ENCODE measurements at regions not wholly inside any gene's neighbourhood (a gene's known extent, or its start where the extent isn't known, plus 50 kb on each side); places are given as distances from the start of the nearest gene placed in this dataset.

GRCh38 chr10:10513067-10513466 lies 504.6 kb upstream of the CELF2 start:
- Histone ChIP-seq H3K36me3 (no peaks in the 10 kb centered on the region), H3K4me3 (no peak overlapping the region), H3K27ac (no peak overlapping the region), H3K9me3 (no peaks in the 10 kb centered on the region), H3K4me1 (no peaks in the 10 kb centered on the region), H3K27me3 (ENCODE audit: low read depth) (no peaks in the 10 kb centered on the region)
- intact Hi-C loops (cut with DNase I), result no loop called here
- DNase-seq (no peak), ATAC-seq (no peak)
- TF ChIP-seq, protein P1, sequence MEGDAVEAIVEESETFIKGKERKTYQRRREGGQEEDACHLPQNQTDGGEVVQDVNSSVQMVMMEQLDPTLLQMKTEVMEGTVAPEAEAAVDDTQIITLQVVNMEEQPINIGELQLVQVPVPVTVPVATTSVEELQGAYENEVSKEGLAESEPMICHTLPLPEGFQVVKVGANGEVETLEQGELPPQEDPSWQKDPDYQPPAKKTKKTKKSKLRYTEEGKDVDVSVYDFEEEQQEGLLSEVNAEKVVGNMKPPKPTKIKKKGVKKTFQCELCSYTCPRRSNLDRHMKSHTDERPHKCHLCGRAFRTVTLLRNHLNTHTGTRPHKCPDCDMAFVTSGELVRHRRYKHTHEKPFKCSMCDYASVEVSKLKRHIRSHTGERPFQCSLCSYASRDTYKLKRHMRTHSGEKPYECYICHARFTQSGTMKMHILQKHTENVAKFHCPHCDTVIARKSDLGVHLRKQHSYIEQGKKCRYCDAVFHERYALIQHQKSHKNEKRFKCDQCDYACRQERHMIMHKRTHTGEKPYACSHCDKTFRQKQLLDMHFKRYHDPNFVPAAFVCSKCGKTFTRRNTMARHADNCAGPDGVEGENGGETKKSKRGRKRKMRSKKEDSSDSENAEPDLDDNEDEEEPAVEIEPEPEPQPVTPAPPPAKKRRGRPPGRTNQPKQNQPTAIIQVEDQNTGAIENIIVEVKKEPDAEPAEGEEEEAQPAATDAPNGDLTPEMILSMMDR (IDR thresholded peaks at IDR 0.05), result no peak

GRCh38 chr10:10513898-10514297 lies 503.8 kb upstream of the CELF2 start:
- no peaks in the 10 kb centered on the region for H3K9me3 ChIP-seq
- no peak for DNase-seq
- intact Hi-C loops (cut with DNase I), result no loop called here
- H3K27ac ChIP-seq, result no peak overlapping the region
- TF ChIP-seq, protein P1 (IDR thresholded peaks at IDR 0.05), result no peak
- H3K4me3 ChIP-seq, result no peak overlapping the region
- no peaks in the 10 kb centered on the region for H3K36me3 ChIP-seq
- H3K27me3 ChIP-seq (ENCODE audit: low read depth), result no peaks in the 10 kb centered on the region
- no peaks in the 10 kb centered on the region for H3K4me1 ChIP-seq
- no peak for ATAC-seq

- no peaks in the 10 kb centered on the region for H3K4me1 ChIP-seq
- H3K27ac ChIP-seq, result no peak overlapping the region
- no peaks in the 10 kb centered on the region for H3K36me3 ChIP-seq
- ATAC-seq (no peak), DNase-seq (no peak)
- intact Hi-C loops (cut with DNase I), result no loop called here
- TF ChIP-seq, protein P1 (IDR thresholded peaks at IDR 0.05), result no peak
- H3K4me3 ChIP-seq, result no peak overlapping the region
- no peaks in the 10 kb centered on the region for H3K9me3 ChIP-seq
- no peaks in the 10 kb centered on the region for H3K27me3 ChIP-seq (ENCODE audit: low read depth)
Observed at GRCh38 chr10:10514797-10515196, 502.9 kb upstream of the CELF2 start.

DNA sequence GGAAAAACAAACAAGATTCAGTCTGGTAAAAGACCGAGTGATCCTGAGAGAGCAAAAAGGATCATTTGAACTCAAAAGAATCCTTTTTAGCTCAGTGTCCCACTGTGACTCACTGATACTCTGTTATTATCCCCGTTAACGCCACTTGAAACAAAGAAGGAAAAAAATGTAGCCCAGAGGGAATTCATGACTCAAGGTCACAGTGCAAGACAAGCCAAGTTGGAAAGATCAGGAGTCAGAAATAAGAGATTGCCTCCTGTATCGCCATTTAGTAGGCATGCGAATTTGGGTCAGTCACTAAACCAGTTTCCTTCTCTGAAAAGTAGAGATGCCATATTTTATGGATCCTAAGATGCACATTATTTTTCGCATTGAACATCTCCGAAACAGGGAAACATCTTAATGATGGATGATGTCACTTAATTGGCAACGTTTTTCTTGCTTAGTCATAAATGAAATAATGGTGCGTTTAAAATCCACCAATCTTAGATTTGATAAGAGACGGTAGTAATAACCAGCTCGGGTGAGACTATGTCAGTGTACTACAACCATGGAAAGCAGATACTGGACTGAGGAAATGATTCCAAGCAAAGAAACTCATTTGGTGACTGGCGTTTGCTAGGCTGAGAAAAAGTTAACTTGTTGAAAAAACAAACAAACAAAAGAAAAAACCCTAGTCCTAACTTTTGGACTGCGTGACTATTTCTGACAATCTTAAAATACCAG lies 502.0 kb upstream of the CELF2 start:
- intact Hi-C loops (cut with DNase I), result no loop called here
- Histone ChIP-seq H3K36me3 (no peaks in the 10 kb centered on the region), H3K4me3 (no peak overlapping the region), H3K27ac (no peak overlapping the region), H3K9me3 (no peaks in the 10 kb centered on the region), H3K27me3 (ENCODE audit: low read depth) (no peaks in the 10 kb centered on the region), H3K4me1 (no peaks in the 10 kb centered on the region)
- no peak for DNase-seq
- ATAC-seq, result no peak
- TF ChIP-seq, protein P1 (IDR thresholded peaks at IDR 0.05), result no peak

GRCh38 chr10:10516346-10517130 lies 501.1 kb upstream of the CELF2 start:
- intact Hi-C loops (cut with DNase I), result no loop called here
- no peak overlapping the region for H3K27ac ChIP-seq
- no peak for DNase-seq
- ATAC-seq, result no peak
- TF ChIP-seq, protein P1 (IDR thresholded peaks at IDR 0.05), result no peak
- H3K36me3 ChIP-seq, result no peaks in the 10 kb centered on the region
- H3K27me3 ChIP-seq (ENCODE audit: low read depth), result no peaks in the 10 kb centered on the region
- no peaks in the 10 kb centered on the region for H3K4me1 ChIP-seq
- no peak overlapping the region for H3K4me3 ChIP-seq
- no peaks in the 10 kb centered on the region for H3K9me3 ChIP-seq
